ENCODE measurements at regions not wholly inside any gene's neighbourhood (a gene's known extent, or its start where the extent isn't known, plus 50 kb on each side); places are given as distances from the start of the nearest gene placed in this dataset.

GRCh38 chr4:153071958-153072598 is 132.2 kb upstream of the TRIM2 start:
- Histone ChIP-seq H3K36me3 (ENCODE audit: control insufficient read depth, insufficient read depth, low read length) (no peaks in the 10 kb centered on the region), H3K27me3 (replicated peaks; ENCODE audit: control insufficient read depth, insufficient read depth, low read length) (no peaks in the 10 kb centered on the region), H3K4me3 (replicated peaks; ENCODE audit: low read depth, low read length) (no peak overlapping the region)
- TF ChIP-seq, protein P1, sequence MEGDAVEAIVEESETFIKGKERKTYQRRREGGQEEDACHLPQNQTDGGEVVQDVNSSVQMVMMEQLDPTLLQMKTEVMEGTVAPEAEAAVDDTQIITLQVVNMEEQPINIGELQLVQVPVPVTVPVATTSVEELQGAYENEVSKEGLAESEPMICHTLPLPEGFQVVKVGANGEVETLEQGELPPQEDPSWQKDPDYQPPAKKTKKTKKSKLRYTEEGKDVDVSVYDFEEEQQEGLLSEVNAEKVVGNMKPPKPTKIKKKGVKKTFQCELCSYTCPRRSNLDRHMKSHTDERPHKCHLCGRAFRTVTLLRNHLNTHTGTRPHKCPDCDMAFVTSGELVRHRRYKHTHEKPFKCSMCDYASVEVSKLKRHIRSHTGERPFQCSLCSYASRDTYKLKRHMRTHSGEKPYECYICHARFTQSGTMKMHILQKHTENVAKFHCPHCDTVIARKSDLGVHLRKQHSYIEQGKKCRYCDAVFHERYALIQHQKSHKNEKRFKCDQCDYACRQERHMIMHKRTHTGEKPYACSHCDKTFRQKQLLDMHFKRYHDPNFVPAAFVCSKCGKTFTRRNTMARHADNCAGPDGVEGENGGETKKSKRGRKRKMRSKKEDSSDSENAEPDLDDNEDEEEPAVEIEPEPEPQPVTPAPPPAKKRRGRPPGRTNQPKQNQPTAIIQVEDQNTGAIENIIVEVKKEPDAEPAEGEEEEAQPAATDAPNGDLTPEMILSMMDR (IDR thresholded peaks at IDR 0.05; ENCODE audit: insufficient read depth, low read length, poor library complexity, severe bottlenecking) = no peak
- DNase-seq (ENCODE audit: extremely low read depth, insufficient read length) = no peak

DNA sequence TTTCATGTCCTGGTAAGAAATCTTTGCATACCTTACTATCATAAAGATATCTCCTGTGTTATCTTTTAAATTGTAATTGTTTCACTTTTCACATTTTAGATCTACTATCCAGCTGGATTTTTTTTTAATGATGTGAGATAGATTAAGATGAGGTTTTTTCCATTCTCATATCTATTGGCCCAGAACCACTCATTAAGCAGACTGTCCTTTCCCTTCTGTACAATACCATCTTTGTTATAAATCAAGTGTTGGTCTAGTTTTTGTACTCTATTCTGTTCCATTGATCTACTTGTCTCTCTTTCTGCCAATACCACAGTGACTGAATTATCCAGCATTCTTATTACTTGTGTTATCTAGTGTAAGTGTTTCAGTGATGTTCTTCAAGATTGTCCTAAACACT is 131.6 kb upstream of the TRIM2 start:
- Histone ChIP-seq H3K27me3 (replicated peaks; ENCODE audit: control insufficient read depth, insufficient read depth, low read length) (no peaks in the 10 kb centered on the region), H3K36me3 (ENCODE audit: control insufficient read depth, insufficient read depth, low read length) (no peaks in the 10 kb centered on the region), H3K4me3 (replicated peaks; ENCODE audit: low read depth, low read length) (no peak overlapping the region)
- no peak for DNase-seq (ENCODE audit: extremely low read depth, insufficient read length)
- TF ChIP-seq, protein P1 (IDR thresholded peaks at IDR 0.05; ENCODE audit: insufficient read depth, low read length, poor library complexity, severe bottlenecking) = no peak

- Histone ChIP-seq H3K4me3 (replicated peaks; ENCODE audit: low read depth, low read length) (no peak overlapping the region), H3K36me3 (ENCODE audit: control insufficient read depth, insufficient read depth, low read length) (no peaks in the 10 kb centered on the region), H3K27me3 (replicated peaks; ENCODE audit: control insufficient read depth, insufficient read depth, low read length) (no peaks in the 10 kb centered on the region; the same call in 1 of the 2 replicates)
- DNase-seq (ENCODE audit: extremely low read depth, insufficient read length) = no peak
- TF ChIP-seq, protein P1 (IDR thresholded peaks at IDR 0.05; ENCODE audit: insufficient read depth, low read length, poor library complexity, severe bottlenecking) = no peak
Measured at GRCh38 chr4:153074486-153074885, 129.8 kb upstream of the TRIM2 start.

DNA sequence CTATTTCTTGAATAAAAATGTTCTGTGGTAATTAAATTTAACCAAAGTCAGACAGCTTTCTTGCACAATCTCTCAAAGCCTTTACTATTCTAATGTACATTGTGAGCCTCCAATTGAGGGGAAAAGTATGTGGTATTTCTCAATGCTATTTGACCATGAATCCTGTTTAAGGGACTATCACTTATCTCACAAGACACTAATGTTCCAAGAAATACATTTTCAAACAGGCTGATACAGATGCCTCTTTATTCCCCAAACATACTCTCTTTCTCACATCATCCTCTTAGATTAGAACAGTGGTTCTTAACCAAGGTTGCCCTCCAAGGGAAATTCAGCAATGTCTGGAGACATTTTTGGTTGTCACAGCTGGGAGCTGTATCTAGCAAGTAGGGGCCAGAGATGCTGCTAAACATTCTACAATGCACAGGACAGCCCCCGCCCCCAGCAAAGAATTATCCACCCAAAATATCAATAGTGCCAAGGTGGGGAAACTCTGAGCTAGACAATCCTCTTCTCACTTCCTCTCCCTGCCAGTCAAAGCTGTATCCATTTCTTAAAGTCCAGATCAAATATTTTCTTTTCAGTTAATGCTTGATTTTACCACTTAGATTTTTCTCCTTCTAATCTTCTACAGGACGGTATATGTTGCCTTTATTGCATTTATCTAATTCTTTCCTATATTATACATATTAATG is 129.2 kb upstream of the TRIM2 start:
- DNase-seq (ENCODE audit: extremely low read depth, insufficient read length) = no peak
- TF ChIP-seq, protein P1 (IDR thresholded peaks at IDR 0.05; ENCODE audit: insufficient read depth, low read length, poor library complexity, severe bottlenecking) = no peak

GRCh38 chr4:153075836-153076518 is 128.3 kb upstream of the TRIM2 start:
- Histone ChIP-seq H3K27me3 (replicated peaks; ENCODE audit: control insufficient read depth, insufficient read depth, low read length) (no peaks in the 10 kb centered on the region; the same call in 1 of the 2 replicates), H3K4me3 (replicated peaks; ENCODE audit: low read depth, low read length) (no peak overlapping the region), H3K36me3 (ENCODE audit: control insufficient read depth, insufficient read depth, low read length) (no peaks in the 10 kb centered on the region)
- TF ChIP-seq, protein P1 (IDR thresholded peaks at IDR 0.05; ENCODE audit: insufficient read depth, low read length, poor library complexity, severe bottlenecking) = no peak
- no peak for DNase-seq (ENCODE audit: extremely low read depth, insufficient read length)

More for the DNA sequence above, 129.2 kb upstream of the TRIM2 start:
- no peaks in the 10 kb centered on the region; the same call in 1 of the 2 replicates for H3K27me3 ChIP-seq (replicated peaks; ENCODE audit: control insufficient read depth, insufficient read depth, low read length)
- H3K4me3 ChIP-seq (replicated peaks; ENCODE audit: low read depth, low read length) = no peak overlapping the region
- H3K36me3 ChIP-seq (ENCODE audit: control insufficient read depth, insufficient read depth, low read length) = no peaks in the 10 kb centered on the region

Data from GM06990 (cell line).